T-helper 2 cell treated with Interferon-gamma antibody and Interleukin-4, amounts not matched to agents 5 μg/mL and 100 μg/mL, for 36 hours (primary cell): ENCODE measurements at regions not wholly inside any gene's neighbourhood (a gene's known extent, or its start where the extent isn't known, plus 50 kb on each side); places are given as distances from the start of the nearest gene placed in this dataset.
"Not testable (repeated sequence)": the region's sequence is repeated elsewhere in the genome, so short reads cannot be mapped to it uniquely, and the experiment has no call there.

Experiments used
- DNase-seq: peaks from one replicate; pipeline ENCODE4 v3.0.0; 2021; ENCODE audit warnings: low spot score
- H3K27ac Mint-ChIP-seq: one replicate; pipeline ENCODE4 v1.8.0; 2021; ENCODE audit warnings: mild to moderate bottlenecking, mixed read lengths
- H3K27me3 Mint-ChIP-seq: one replicate; pipeline ENCODE4 v1.8.0; 2021; ENCODE audit warnings: low read depth, mixed read lengths
- H3K36me3 Mint-ChIP-seq: one replicate; pipeline ENCODE4 v1.8.0; 2021; ENCODE audit warnings: low read depth, mixed read lengths
- H3K4me1 Mint-ChIP-seq: one replicate; pipeline ENCODE4 v1.8.0; 2021; ENCODE audit warnings: low read depth, mixed read lengths
- H3K4me3 Mint-ChIP-seq: one replicate; pipeline ENCODE4 v1.8.0; 2022; ENCODE audit warnings: mild to moderate bottlenecking, moderate library complexity, mixed read lengths
- H3K9me3 Mint-ChIP-seq: one replicate; pipeline ENCODE4 v1.8.0; 2021; ENCODE audit warnings: mixed read lengths

DNA sequence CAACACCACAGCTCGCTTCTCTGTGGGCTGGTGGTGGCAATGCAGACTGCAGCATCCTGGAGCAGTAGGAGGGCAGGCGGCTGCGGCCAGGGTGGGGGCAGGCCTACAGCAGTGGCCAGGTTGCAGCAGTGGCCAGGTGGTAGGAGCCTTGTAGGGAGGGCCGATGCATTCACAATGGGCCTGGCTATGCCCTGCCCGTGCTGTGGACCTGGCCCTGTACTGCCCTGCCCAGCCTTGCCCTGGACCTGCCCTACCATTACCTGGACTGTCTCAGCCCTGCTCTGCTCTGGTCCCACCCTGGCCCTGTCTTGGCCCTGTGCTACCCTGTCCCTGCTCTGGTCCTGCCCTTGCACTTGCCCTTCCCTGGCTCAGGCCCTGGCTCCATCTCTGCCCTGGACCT lies 226.0 kb downstream of the LIPI start:
- not testable (repeated sequence) for H3K4me1 Mint-ChIP-seq, H3K27me3 Mint-ChIP-seq, H3K36me3 Mint-ChIP-seq, DNase-seq, H3K4me3 Mint-ChIP-seq, H3K9me3 Mint-ChIP-seq, H3K27ac Mint-ChIP-seq

DNA sequence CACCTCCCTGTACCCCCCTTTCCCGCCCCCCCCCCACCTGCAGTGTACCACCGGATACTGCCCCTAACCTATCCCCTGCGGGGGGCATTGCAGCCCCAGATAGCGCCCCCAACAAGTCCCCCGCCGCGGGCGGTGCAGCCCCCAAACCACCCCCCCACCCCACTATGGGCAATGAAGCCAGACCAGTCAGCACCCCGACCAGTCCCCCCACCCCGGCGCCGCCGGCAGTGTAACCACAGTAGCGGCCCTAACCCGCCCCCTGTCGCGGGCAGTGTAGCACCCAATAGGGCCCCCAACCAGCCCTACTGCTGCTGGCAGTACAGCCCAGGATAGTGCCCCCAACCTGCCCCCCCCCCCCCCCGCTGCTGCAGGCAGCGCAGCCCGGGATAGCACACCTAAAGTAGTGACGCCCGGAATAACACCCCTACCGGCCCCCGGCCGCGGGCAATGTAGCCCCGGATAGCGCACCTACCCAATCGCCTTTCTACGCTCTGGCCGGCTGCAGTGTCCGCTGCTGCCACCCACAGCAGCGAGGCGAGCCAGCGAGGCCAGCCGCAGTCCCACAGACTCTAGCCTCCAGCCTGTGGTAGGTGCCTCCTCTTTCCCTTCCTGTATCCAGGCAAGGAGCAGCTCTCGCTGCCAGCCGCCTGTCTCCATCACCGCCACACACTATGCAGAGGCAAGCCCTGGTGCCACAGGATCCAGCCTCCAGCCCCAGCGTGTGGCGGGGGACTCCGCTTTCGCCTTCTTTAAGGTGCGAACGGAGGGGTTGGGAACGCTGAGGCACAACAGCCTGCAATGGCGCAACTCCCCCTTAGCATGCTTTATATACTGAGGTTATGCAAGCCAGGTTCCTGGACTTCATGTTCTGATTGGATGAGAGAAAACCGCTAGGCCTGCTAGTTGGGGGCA lies 229.3 kb downstream of the LIPI start:
- H3K27me3 Mint-ChIP-seq, H3K36me3 Mint-ChIP-seq, H3K4me3 Mint-ChIP-seq, DNase-seq, H3K9me3 Mint-ChIP-seq, H3K27ac Mint-ChIP-seq, H3K4me1 Mint-ChIP-seq: not testable (repeated sequence)

DNA sequence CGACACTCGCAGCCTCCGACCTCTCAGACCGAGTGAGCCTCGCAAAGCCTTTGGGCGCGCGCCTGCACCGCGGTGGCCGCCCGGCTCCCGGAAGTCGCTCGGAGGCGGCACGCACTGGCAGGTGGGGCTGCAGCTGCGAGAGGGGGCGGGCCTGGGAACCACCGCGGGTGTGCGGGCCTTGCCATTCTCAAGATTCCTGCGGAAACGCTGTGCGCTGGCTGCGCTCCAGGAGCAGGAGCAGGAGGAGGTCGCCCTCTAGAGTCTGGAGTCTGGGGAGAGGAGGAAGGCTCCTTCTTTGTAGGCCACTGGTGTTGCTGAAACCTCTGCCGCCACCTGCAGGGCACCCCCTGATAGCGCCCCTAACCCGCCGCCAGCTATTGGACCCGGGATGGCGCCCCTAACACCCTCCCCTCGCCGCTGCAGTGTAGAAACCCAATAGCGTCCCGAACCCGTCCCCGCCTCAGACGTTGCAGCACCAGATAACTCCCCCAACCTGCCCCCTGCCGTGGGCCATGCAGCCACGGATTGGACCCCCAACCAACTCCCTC lies 230.6 kb downstream of the LIPI start:
- H3K9me3 Mint-ChIP-seq, H3K27me3 Mint-ChIP-seq, H3K27ac Mint-ChIP-seq, H3K36me3 Mint-ChIP-seq, H3K4me1 Mint-ChIP-seq: not testable (repeated sequence)
- peak overlapping the region; percentile 50 for H3K4me3 Mint-ChIP-seq
- DNase-seq: peak; percentile 8

DNA sequence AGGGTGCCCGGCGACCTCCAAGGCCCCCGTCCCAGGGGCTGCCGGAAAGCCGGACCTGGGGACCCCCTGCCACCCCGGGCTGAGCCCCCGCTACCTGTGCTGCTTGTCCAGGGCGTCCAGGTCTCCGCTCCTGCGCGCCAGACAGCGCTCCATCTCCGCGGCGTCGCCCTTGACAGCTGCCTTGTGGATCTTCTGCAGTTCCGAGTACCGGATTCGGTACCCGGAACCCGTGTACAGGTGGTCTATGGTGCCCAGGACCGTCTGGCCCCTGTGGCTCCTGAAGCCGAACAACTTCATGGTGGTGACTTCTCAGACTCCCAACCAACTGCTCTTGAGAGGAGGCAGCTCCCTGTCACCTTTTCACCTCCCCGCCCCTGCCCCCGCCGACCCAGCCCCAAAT lies 231.1 kb downstream of the LIPI start:
- not testable (repeated sequence) for H3K9me3 Mint-ChIP-seq, H3K4me1 Mint-ChIP-seq, DNase-seq, H3K27me3 Mint-ChIP-seq, H3K27ac Mint-ChIP-seq, H3K36me3 Mint-ChIP-seq
- peak overlapping the region; percentile 50 for H3K4me3 Mint-ChIP-seq

DNA sequence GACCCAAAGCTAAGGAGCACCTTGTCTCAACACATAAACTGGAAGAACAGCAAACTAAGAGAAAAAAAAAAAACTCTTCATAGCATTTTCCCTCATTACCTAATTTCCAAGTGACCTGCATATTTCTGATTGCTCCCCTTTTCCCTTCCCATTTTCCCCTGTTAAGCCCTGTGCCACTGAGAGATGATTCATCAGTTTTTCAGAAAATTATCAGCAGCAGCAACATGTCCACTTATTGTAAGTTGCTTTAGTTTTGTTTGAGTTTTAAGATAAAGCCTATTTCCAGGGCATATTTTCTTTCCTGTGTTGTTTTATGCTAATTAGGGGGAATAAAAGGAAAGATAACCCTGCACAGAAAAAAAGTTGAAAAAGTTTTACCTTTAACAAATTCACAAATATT lies 236.2 kb downstream of the LIPI start:
- not testable (repeated sequence) for DNase-seq, H3K9me3 Mint-ChIP-seq

DNA sequence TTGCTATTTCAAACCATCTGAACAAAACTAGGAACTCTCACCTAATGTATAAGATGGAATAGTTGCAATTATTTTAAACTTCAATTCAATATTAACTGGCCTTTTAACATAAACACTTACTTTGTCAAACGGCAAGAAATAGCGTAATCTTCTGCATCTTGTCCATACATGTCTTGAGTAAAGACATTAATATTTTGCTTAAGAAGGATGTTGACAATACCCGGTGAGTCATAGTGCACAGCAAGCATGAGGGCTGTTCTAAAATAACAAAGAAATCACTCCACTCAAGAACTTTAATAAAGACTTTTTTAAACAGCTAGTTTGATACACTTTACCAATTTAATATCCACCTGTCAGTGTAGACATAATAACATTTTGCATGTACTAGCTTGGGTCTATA lies 240.9 kb downstream of the LIPI start:
- not testable (repeated sequence) for H3K27ac Mint-ChIP-seq, H3K4me1 Mint-ChIP-seq, H3K27me3 Mint-ChIP-seq, H3K36me3 Mint-ChIP-seq, H3K4me3 Mint-ChIP-seq, DNase-seq, H3K9me3 Mint-ChIP-seq

More for the DNA sequence above, 236.2 kb downstream of the LIPI start:
- not testable (repeated sequence) for H3K36me3 Mint-ChIP-seq, H3K4me1 Mint-ChIP-seq, H3K27me3 Mint-ChIP-seq, H3K27ac Mint-ChIP-seq, H3K4me3 Mint-ChIP-seq

DNA sequence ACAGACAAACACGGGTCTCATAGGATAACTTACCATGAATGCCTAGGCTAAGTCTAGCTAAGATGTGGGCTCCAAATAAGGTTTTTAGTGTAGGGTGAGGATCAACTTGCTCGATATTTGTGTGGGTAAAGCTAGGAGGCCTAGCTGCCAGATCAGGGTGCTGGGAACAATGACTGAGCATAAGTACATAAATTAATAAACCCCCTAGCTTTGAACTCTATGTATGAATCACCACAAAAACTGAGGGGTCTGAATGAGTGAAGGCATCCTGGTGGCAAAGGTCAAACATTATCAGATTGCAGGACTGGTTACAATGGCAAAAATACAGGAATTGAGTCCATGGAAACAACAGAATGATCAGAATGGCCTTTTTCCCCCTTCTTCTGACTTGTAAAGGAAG lies 241.8 kb downstream of the LIPI start:
- not testable (repeated sequence) for DNase-seq, H3K4me1 Mint-ChIP-seq, H3K9me3 Mint-ChIP-seq, H3K27me3 Mint-ChIP-seq, H3K4me3 Mint-ChIP-seq, H3K36me3 Mint-ChIP-seq, H3K27ac Mint-ChIP-seq

DNA sequence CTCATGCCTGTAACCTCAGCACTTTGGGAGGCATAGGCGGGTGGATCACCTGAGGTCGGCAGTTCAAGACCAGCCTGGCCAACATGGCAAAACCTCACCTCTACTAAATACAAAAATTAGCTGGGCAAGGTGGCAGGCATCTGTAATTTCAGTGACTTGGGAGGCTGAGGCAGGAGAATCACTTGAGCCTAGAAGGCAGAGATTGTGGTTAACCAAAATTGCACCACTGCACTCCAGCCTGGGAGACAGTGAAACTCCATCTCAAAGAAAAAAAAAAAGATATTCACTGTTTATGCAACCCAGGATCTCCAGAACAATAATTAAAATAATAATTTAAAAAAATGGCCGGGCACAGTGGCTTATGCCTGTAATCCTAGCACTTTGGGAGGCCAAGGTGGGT lies 247.5 kb downstream of the LIPI start:
- not testable (repeated sequence) for H3K4me1 Mint-ChIP-seq, H3K36me3 Mint-ChIP-seq, DNase-seq, H3K27ac Mint-ChIP-seq, H3K4me3 Mint-ChIP-seq, H3K9me3 Mint-ChIP-seq, H3K27me3 Mint-ChIP-seq

DNA sequence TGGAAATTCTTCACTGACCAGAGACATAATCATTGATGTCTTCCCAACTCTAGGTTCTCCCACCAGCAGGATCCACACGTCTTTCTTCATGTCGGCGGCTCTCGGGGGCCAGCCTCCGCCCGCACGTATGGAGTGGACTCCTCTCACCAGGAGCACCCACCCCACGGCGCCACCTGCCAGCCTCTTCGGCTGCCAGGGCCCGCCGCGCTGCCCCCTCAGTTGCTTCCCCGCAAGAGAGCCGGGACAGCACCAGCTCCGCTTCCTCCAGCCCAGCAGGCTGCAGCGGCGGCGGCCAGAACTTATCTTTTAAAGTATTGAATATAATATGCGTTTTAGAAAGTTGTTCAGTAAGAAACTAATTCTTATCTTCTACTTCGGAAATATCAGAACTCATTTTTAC lies 273.5 kb downstream of the LIPI start:
- Mint-ChIP-seq H3K4me1 (no peaks in the 10 kb centered on the region), H3K9me3 (no peaks in the 10 kb centered on the region), H3K27ac (no peak overlapping the region), H3K27me3 (no peaks in the 10 kb centered on the region), H3K4me3 (no peak overlapping the region), H3K36me3 (no peaks in the 10 kb centered on the region)
- DNase-seq: no peak

DNA sequence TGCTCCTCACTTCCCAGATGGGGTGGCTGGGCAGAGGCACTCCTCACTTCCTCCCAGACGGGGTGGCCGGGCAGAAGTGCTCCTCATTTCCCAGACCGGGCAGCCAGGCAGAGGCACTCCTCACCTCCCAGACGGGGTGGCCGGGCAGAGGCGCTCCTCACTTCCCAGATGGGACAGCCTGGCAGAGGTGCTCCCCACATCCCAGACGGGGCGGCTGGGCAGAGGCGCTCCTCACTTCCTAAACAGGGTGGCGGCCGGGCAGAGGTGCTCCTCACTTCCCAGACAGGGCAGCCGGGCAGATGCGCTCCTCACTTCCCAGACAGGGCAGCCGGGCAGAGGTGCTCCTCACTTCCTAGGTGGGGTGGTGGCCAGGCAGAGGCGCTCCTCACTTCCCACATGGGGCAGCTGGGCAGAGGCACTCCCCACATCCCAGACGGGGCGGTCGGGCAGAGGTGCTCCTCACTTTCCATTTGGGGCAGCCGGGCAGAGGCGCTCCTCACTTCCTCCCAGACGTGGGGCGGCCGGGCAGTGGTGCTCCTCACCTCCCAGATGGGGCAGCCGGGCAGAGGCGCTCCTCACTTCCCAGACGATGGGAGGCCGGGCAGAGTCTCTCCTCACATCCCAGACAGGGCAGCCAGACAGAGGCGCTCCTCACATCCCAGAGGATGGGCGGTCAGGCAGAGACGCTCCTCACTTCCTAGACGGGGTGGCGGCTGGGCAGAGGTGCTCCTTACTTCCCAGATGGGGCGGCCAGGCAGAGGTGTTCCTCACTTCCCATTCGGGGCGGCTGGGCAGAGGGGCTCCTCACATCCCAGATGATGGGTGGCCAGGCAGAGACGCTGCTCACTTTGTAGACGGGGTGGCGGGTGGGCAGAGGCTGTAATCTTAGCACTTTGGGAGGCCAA lies 274.5 kb downstream of the LIPI start:
- not testable (repeated sequence) for H3K9me3 Mint-ChIP-seq, H3K27me3 Mint-ChIP-seq, DNase-seq, H3K36me3 Mint-ChIP-seq, H3K4me1 Mint-ChIP-seq, H3K4me3 Mint-ChIP-seq, H3K27ac Mint-ChIP-seq

DNA sequence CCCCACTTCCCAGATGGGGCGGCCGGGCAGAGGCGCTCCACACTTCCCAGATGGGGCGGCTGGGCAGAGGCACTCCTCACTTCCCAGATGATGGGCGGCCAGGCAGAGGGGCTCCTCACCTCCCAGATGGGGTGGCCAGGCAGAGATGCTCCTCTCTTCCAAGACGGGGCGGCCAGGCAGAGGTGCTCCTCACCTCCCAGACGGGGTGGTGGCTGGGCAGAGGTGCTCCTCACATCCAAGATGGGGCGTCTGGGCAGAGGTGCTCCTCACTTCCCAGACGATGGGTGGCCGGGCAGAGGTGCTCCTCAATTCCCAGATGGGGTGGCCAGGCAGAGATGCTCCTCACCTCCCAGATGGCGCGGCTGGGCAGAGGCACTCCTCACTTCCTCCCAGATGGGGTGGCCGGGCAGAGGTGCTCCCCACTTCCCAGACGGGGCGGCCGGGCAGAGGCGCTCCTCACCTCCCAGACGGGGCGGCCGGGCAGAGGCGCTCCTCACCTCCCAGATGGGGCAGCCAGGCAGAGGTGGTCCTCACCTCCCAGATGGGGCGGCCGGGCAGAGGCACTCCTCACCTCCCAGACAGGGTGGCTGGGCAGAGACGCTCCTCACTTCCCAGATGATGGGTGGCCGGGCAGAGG lies 275.2 kb downstream of the LIPI start:
- not testable (repeated sequence) for H3K27ac Mint-ChIP-seq, H3K27me3 Mint-ChIP-seq, DNase-seq, H3K4me1 Mint-ChIP-seq, H3K4me3 Mint-ChIP-seq, H3K9me3 Mint-ChIP-seq, H3K36me3 Mint-ChIP-seq

DNA sequence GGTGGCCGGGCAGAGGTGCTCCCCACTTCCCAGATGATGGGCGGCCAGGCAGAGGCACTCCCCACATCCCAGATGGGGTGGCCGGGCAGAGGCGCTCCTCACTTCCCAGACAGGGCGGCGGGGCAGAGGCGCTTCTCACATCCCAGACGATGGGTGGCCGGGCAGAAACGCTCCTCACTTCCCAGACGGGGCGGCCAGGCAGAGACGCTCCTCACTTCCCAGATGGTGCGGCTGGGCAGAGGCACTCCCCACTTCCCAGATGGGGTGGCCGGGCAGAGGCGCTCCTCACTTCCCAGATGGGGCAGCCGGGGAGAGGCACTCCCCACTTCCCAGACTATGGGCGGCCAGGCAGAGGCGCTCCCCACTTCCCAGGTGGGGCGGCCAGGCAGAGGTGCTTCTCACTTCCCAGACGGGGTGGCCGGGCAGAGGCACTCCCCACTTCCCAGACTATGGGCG lies 275.8 kb downstream of the LIPI start:
- H3K9me3 Mint-ChIP-seq, H3K27ac Mint-ChIP-seq, DNase-seq, H3K27me3 Mint-ChIP-seq, H3K4me3 Mint-ChIP-seq, H3K36me3 Mint-ChIP-seq, H3K4me1 Mint-ChIP-seq: not testable (repeated sequence)

DNA sequence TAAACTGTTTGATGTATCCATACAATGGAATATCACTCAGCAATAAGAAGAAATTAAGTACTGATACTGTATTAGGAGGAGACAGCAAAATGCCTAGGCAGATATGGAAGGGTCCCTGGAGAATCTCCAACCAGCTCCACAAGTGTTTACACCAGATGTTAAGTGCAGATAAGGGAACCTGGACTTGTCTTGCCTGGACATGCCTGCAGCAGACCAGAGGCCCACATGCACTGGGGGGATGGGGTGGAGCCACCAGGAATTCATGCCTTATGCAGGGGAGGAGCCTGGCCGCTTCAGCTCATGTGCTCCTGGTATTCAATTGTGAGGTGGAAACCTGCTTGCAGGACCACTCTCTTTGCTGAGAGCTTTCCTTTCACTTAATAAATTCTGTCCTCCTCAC lies 287.6 kb downstream of the LIPI start:
- DNase-seq, H3K4me1 Mint-ChIP-seq, H3K36me3 Mint-ChIP-seq, H3K27ac Mint-ChIP-seq, H3K27me3 Mint-ChIP-seq, H3K9me3 Mint-ChIP-seq, H3K4me3 Mint-ChIP-seq: not testable (repeated sequence)

DNA sequence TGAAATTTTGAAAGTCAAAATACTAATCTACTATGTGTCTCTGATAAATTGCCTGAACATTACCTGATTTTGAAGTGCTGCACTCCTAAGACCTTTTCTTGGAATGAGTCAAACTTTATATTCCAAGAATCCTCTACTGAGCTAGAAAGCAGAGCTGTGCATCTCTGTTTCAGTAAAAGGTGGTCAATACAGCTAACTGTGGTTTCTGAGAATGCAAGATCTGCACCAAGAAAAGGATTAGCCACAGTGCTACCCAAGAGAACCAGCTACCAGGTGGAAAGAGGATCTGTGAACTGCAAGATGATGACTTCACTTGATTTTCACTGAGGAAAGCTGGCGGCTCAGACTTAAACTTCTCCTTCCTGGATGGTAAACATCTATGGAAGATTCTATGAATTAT lies 289.3 kb downstream of the LIPI start:
- not testable (repeated sequence) for H3K4me1 Mint-ChIP-seq, DNase-seq, H3K9me3 Mint-ChIP-seq

More for the DNA sequence above, 289.3 kb downstream of the LIPI start:
- H3K36me3 Mint-ChIP-seq, H3K27me3 Mint-ChIP-seq, H3K4me3 Mint-ChIP-seq, H3K27ac Mint-ChIP-seq: not testable (repeated sequence)
